Globus pallidus (tissue), 1 donor: ENCODE measurements at regions not wholly inside any gene's neighbourhood (a gene's known extent, or its start where the extent isn't known, plus 50 kb on each side); places are given as distances from the start of the nearest gene placed in this dataset.

Experiments
- DNase-seq: peaks from one replicate; pipeline ENCODE4 v3.0.0-alpha.2; 2015; ENCODE audit warnings: low spot score

DNA sequence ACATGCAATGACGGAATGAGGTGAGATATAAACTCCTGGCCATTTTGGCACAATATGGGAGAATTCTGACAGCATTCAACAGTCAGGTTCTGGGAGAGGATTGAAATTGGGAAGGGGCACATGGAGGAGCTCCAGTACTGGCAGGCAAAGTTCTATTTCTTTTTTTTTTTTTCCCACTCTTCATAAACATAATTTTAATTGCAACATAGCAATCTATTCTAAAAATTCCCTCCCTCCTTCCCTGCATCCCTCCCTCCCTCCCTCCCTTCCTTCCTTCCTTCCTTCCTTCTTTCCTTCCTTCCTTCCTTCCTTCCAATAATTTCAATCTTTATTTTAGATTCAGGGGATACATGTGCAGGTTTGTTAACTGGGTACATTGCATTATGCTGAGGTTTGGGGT is 93.2 kb downstream of the PTCSC3 start:
- no peak for DNase-seq

DNA sequence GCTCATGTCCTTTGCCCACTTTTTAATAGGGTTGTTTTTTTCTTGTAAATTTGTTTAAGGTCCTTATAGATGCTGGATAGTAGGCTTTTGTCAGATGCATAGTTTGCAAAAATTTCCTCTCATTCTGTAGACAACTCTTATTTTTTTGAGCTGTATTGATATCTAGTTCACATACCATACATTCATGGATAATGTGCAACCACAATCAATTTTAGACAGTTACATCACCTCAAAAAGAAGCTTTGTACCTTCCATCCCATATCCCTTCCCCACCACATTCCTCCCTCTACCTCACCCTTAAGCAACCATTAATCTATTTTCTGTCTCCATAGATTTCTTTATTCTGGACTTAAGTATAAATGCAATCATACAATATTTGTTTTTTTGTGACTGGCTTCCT is 98.4 kb downstream of the PTCSC3 start:
- DNase-seq: no peak

DNA sequence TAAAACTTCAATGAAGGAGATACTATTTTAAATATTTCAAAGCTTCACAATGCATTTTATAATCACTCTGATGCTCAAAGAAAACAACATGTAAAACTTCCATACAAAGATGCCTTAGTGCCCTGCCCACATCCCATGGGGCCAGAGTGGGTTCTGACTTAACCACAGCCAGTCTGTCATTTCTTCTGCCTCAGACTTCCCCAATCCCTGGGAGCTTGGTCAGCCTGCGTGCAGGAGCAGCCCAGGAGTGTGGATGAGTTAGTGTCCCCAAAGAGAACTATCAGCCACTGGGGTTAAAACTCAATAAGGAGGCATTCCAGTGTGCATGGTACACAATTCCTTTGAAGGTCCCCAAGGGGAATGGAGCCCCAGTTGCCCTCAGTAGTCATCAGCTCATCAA is 100.3 kb downstream of the PTCSC3 start:
- DNase-seq: no peak

GRCh38 chr14:36075203-36075602 is 101.3 kb downstream of the PTCSC3 start:
- DNase-seq: no peak

DNA sequence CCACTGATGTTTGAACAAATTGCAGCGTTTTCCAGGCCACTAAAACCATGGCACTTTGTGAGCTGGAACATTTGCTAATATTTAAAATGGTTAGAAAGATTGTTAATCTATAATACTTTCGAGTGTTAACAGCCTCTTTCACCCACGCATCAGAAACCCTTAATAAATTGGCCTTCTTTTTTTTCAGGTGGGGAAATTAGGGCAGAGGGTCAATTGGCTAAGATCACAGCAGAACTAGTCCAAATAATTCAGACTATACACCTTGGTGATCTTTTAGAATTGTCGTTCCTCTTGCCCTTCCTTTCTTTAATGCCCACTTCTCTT is 105.8 kb downstream of the PTCSC3 start:
- DNase-seq: no peak

- DNase-seq: peak; percentile 68
These were observed 106.3 kb downstream of the PTCSC3 start for GRCh38 chr14:36070031-36070719.

- peak; percentile 79 for DNase-seq
These were observed 107.0 kb downstream of the PTCSC3 start for GRCh38 chr14:36069535-36069900.

DNA sequence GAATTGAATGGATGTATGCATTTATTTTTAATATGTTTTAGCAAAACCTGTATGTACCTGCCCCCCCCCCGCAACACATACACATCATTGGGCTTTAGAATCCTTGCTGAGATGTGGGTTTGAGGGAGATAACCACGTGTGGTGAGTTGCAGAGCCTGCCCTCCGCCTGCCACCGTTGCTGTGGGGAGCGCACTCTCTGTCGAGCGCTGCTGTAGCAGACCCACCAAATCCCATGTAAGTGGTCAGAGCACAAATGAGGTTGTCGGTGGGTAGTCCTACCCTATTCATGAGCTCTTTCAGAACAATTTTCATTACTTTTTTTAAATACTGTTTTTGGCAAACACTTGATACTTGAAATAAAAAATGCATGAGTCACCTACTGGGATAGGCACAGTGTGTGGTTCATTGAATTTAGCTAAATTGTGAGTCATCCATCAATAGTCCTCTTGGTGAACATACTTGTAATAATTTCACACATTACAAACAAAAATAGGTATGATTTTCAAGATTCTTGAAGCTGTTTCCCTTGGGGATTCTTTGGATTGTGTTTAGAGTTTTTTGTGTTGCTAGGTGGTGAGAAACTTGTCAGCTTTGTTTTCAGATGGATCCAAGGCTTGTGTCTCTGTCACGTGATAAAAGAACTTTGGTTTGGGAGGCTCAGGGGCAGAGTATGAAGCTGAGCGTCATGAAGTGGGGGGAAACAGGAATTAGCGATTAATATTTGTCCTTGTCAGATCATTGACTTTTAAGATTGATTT is 107.6 kb downstream of the PTCSC3 start:
- DNase-seq: no peak

GRCh38 chr14:36067428-36068187 is 108.9 kb downstream of the PTCSC3 start:
- no peak for DNase-seq

DNA sequence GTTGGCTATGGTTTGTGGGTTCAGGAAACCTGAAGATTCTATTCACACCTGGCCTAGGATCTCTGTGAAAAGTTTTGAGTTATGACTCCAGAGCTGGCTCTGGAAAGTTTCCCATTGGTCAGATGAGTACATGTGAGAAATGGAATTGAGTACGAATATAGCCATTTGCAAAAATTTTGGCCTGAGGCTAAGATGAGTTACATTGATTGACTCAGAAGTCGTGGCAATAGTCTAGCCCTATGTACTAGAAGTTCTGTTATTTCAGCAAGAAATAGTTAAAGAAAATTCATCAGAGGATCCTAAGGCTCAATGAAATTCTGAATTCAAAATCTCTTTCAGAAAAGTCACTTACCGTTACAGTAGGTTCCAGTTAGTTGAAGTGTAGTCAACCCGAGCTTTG is 109.9 kb downstream of the PTCSC3 start:
- no peak for DNase-seq

DNA sequence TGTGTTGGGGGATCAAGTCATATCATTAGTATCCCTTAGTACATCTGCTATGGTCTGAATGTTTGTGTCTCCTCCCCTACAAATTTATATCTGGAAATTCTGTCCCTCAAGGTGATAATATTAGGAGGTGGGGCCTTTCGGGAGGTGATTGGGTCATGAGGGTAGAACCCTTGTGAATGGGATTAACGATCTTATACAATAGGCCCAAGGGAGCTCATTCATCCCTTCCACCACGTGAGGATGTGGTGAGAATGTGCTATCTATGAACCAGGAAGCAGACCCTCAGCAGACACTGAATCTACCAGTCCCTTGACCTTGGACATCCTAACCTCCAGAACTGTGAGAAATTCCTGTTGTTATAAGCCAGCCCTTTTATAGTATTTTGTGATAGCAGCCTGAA is 110.7 kb downstream of the PTCSC3 start:
- no peak for DNase-seq

- DNase-seq: no peak
These were observed 117.0 kb downstream of the PTCSC3 start for GRCh38 chr14:36059531-36059930.

DNA sequence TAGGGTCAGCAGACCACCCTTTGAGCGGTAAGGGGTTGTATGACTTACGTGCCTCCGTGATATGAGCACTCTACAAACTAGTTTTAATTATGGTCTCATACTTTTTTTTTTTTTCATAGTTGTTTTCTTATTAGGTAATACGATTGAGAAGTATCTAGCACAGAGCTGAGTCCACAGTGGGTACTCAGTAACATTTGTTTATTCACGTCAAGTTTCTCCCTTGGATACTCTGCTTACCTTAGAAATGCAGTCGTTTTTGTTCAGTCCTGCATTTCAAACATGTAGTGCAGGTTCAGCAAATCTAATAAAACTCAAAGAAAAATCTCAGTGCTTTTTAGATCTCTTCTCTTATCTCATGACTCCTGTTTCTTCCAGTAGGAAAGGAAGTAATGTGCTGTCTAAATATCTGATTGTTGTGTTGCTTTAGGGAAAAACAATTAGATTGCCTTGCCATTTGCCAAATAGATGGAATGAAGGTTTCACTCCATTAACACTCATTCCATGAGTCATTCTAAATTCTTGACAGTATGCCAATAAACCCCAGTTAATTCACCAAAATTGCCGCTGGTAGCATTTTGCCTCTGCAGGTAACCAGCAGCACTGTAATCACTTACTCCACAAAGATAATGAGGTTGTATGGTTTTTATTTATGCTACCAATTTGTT is 118.9 kb downstream of the PTCSC3 start:
- no peak for DNase-seq

GRCh38 chr14:36056845-36057244 is 119.7 kb downstream of the PTCSC3 start:
- no peak for DNase-seq

DNA sequence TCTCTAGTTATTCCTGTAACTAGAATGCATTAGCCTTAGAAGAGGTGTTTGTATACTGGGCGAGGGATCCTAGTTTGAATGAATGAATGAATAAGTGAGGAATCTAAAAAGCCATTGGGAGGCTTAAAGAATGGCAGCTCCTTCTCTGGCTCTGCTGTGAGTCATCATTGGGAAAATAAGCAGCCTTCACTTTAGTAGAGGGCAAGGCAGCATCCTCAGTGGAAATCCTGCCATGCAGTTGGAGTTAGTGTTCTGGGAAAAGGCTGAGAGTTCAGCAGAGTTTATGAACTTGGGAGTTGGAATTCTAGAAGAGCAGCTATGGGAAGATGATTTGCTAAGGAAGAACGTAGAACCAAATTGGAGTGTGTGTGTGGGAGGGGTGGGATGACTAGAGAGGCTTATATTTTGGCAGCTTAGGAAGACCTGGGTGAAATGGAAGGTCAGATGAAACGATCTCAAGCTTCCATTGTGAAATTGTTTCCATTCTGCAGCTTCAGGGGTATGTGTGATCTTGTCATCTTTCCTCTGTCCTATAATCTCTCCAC is 120.8 kb downstream of the PTCSC3 start:
- no peak for DNase-seq

GRCh38 chr14:36055052-36055378 is 121.5 kb downstream of the PTCSC3 start:
- DNase-seq: no peak

- no peak for DNase-seq
These were observed 122.0 kb downstream of the PTCSC3 start for GRCh38 chr14:36054353-36055051.

DNA sequence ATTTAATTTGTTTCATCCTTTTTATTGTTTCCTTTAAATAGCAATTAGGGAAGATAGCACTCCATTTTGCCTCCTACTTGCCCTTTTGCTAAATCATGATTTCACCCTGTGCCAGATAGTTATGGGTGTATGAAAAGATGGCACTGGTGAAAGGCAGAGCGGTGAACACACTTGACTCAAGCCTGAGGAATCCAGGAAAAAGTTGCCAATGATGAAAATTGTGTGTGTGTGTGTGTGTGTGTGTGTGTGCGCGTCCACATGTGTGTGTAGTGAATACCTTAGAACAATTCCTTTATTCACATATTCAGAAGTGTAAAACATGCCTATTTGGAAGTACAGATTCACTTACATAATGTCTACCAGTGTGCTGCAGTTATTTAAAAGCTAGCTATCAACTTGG is 123.8 kb downstream of the PTCSC3 start:
- DNase-seq: no peak

GRCh38 chr14:36052063-36052462 is 124.5 kb downstream of the PTCSC3 start:
- no peak for DNase-seq

DNA sequence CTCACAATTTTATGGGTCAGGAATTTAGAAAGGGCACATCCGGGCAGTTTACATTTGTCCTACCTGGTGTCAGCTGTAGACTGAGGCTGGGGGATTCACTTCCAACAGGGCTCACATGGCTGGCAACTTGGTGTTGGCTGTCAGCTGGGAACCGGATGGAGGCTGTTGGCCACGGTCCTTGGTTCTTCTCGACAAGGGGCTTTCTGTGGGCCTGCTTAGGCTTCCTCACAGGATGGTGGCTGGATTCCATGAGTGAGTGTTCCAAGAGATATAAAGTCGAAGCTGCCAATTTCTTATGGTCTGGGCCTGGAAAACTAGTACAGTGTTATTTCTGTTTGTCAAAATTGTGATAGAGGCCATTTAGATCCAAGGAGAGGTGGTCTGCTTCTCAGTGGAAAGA is 127.9 kb downstream of the PTCSC3 start:
- DNase-seq: no peak

- no peak for DNase-seq
These were observed 128.6 kb downstream of the PTCSC3 start for GRCh38 chr14:36047912-36048311.

- no peak for DNase-seq
These were observed 140.8 kb downstream of the PTCSC3 start for GRCh38 chr14:36035675-36036074.
